Hepatocyte (in vitro differentiated cells): ENCODE measurements at regions not wholly inside any gene's neighbourhood (a gene's known extent, or its start where the extent isn't known, plus 50 kb on each side); places are given as distances from the start of the nearest gene placed in this dataset.

Experiments
- CTCF ChIP-seq: fragments of 200-600 bp; sonication (generic); IDR thresholded peaks from 2 replicates; pipeline ENCODE4 v1.5.1; 2016; ENCODE audit warnings: antibody characterized with exemption, mild to moderate bottlenecking; ENCODE audit not compliant: poor library complexity
- EZH2 ChIP-seq: fragments of 200-600 bp; sonication (generic); IDR thresholded peaks from 2 replicates; pipeline ENCODE4 v1.6.1; 2016; ENCODE audit warnings: antibody characterized with exemption, mild to moderate bottlenecking, borderline replicate concordance

- no peak for TF ChIP-seq CTCF
- TF ChIP-seq EZH2 = no peak
These were observed 836.6 kb downstream of the RNF144A start for GRCh38 chr2:7753777-7754176.
